ENCODE measurements at regions not wholly inside any gene's neighbourhood (a gene's known extent, or its start where the extent isn't known, plus 50 kb on each side); places are given as distances from the start of the nearest gene placed in this dataset.

DNA sequence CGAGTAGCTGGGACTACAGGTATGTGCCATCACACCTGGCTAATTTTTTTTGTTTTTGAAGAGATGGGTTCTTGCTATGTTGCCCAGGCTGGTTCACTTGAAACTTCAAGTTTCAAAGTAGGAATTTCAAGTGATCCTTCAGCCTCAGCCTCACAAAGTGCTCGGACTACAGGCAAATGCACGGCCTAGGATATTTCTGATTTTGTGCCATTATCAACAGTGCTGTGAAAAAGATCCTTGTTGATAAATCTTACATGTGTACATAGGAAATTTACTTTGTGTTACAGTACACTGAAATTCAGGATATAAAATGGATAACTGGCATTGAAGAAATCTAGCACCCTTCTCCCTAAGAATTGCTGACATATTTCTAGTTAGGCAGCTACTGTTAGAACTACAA, 184.6 kb upstream of the PRDM1 start:
- no peak for DNase-seq

DNA sequence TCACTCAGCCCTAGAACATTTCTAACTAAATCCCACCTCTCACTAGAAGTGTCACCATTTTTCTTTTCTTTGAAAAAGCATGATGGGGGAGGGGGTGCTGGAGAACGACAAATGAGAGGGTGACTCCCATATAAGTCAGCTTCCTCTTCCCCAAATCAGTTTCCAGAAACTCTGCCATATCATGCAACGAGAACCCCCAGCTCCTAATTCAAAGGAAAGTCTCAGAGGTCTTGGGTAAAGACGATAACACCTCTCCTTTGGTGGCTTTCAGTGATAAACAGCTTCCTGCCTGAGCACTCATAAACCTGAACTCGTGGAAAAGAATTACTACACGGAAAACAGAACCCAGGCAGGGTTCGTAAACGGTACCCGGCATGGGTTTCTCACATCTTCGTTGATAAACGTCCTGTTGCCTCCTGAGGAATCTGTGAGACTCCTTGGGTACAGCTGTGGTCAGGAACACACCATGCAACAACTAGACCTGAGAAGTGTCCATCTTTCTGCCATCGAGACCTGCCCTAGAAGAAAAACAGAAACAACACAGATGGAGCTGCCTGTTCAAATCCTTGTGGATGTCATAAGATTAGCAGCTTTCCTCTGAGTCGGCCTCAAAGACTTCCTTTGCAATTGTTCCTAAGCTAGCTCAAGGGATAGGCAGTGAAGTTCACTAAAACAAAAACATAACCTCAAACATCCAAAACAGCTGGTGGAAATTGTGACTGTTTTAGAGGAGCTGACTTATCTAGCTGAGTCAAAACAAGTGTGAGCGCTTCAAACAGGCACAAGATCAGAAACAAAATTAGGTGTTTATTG, 185.8 kb upstream of the PRDM1 start:
- DNase-seq = no peak

DNA sequence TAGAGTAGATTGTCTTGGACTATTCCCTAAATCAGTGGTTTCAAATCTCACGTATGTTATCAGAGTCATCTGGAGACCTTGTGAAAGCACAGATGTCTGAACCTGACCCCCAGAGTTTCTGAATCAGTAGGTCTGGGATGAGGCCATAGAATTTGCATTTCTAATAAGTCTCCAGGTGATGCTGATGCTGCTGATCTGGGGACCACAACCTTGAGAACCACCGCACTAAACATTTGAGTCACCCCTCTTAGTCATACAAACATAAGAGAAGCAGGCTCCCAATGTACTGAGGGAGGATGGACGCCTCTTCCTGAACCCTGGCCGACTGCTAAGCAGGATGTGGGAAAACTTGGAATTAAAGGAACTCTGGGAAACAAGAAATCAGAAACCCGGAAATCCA, 187.8 kb upstream of the PRDM1 start:
- no peak for DNase-seq

DNA sequence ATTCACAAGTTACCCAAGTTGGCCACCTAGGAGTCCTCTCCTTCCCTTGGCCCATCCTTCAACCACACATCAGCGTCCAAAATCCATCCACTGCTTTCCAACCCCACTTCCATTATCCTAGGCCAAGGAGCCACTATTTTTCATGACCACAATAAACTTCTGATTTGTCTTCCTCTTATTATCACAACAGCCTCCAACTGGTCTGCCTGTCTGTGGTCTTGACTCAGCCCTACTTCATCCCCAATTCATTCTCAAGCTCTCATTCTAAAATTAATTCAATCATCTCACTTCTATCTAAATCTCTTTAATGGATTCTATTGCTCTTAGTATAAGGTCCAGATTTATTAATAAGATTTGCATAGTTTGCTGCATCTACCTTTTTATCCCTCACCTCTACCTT, 189.0 kb upstream of the PRDM1 start:
- DNase-seq = no peak

DNA sequence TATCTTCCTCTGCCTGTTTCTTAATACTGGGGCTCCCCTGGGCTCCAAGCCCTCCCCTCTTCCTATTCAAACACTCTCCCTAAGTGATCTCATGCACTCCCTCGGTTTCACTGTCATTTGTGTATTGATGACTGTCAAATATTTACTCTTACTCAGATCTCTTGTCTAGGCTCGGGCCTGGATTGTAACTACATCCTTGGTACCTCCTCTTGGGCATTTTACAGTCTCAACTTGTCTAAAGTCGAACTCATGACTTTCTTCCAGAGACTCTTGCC, 189.4 kb upstream of the PRDM1 start:
- no peak for DNase-seq

DNA sequence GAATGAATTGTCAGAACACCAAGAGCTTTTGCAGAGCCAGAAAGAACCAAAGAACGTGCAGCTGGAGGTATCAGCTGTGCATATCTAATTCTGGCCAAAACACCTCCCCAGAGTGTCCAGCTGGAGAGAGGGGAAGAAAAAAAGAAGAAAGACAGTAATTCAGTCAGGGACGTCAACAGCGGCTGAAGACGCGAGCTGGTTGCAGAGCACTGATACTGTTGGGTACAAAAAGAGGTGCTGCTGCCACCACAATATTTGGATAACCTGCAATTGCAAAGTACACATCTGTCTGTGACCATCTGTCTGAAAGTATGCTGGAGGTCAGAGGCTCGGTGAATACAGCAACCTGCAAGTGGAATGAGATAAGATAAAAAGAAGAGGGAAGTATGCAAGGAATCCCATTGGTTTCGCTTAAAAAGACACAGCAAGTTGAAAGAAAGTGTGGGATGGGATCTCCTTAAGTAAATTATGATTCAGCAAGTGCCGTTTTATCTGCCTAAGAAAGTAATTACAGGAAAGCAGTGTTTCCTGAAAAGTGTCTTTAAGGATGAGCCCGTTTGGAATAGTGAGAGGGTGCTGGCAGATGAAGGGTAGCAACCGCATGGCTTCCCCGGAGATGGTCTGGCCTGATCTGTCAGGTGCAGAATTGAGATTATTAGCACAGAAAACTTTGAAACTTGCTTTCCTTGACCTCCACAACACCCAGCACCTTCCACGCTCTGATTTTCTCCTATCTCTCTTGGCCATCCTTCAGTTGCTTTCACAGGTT, 189.9 kb upstream of the PRDM1 start:
- no peak for DNase-seq

DNA sequence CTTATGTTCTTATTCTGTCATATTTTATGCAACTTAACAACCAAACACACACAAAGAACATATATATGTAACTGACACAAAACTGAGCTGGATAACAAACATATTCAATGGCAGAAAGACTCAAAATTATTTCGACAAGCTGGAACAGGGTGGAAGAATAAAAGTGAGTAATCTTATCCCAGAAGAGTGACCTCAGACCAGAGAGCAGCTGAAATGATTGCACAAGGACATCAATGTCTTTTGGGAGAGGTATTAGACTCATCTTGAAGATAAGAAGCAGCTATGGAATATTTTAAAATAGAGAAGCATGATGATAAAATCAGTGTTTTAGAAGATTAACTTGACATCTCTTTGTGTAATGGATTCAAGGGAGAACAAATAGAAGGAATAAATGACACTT, 191.6 kb upstream of the PRDM1 start:
- no peak for DNase-seq

DNA sequence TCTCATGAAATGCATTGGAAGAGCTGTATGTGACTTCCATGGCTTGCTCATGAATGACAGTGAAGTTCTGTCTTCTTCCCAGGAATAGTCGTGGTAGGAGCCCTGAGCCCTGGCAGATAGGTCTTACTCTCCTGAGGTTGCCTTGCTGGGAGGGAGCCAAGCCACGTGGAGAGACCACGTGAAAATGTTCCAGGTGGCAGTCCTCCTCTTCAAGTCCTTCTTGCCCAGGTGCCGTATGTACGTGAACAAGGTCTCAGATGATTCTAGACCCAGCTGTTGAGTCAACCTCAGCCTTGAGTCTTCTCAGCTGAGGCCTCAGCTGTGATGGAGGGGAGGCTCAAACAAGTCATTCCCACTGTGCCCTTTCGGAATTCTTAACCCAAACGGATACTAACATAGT, 192.4 kb upstream of the PRDM1 start:
- no peak for DNase-seq

DNA sequence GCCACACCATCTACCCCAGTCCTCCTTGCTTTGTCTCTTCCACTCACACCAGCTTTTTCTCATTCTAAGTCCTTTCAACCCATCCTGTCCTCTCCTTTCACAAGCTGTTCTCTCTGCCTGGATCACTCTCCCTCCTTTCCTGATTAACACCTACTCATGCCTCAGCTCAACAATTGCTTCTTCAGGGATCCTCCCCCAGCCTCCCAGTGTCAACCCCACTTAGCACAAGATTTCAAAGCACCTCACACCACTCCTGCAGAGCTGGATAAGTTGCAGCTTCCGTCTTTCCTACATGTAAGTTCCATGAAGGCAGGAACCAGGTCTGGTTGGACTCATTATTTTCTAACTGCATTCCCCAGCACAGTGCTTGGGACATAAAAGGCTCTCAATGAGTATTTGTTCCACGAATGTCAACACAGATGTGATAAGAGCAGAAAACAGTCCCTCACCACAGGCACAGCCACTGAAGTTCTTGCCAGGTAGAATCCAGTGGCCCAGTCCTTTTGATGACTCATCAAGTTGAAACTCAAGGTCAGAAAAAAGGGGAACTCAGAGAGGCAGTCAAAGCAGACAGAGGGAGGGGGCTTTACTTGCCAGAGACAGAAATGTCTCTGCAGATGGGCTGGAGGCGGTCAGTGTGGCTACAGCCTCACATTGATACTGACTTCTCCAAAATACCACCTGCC, 193.4 kb upstream of the PRDM1 start:
- no peak for DNase-seq

DNA sequence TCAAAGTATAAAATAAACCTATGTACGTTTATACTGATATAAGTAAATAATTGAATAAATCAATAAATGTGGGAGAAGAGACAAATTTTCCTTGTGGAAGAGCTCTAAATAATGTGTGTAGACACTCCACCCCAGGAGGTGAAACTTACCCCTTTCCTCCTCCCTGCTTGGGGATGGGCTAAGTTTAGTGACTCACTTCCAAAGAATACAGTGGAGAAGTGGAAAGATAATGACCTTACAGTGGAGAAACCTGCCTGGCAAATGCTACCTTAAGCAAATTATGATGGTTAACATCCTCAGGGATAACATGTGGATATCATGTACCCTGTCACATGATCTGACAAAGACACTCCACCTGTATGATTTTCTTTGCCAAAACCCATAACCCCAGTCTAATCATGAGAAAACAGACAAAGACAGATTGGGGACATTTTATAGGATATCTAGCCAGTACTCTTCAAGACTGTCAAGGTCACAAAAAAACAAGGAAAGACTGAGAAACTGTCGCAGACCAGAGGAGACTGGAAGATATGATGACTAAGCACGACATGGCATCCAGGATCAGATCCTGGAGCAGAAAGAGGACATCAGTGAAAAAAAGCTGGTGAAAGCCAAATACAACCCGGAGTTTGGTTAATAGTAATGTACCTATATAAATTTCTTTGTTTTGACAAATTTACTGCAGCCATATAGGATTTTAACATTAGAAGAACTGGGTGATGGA, 195.5 kb upstream of the PRDM1 start:
- DNase-seq = no peak

DNA sequence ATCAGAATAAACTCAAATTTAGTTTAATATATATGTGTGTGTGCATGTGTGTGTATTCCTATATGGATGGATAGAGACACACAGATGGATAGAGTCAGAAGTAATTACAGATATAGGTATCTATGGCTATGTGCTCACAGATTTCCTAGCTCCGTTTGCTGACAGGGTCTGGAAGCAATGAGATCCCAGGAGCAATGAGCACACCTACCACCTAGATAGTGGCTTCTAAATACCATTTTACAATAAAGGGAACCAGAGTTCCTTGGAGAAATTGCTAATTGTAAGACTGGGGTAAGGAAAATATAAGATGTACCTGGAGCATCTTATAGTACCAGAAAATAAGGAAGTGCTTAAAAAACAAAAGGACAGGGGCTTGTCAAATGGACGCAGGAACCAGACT, 196.2 kb upstream of the PRDM1 start:
- no peak for DNase-seq

DNA sequence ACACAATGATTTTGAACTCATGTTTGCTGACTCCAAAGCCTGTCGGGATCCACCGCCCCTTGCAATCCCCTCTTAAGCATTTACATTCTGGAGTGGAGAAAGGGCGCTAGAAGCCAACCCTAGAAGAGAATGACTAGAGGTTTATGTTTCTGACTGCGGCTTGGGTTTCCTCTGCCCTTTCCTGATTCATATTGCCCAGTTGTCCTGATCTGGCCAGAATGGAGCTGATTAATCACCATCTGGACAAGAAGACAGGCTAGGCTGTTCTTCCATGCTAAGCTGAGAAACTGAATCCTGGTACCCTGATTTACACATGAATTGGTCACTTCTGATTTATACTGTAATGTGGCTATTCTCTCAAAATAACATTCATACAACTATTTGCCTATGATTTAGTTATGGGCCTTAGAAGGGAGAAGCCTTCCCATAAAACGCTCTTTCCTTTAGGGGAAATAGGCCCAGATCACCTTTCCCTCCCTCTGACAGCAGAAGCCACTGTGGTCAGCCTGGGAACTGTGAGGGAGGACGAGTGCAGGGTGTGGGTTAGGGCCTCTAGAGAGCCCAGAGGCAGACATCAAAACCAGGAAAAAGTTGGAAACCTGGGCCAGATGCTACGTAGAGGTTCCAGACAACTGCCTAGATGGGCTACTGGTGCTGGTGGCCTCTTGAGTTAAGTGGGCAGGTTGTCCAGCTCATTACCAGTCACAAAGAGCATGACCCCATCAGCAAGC, 199.2 kb upstream of the PRDM1 start:
- DNase-seq = no peak

DNA sequence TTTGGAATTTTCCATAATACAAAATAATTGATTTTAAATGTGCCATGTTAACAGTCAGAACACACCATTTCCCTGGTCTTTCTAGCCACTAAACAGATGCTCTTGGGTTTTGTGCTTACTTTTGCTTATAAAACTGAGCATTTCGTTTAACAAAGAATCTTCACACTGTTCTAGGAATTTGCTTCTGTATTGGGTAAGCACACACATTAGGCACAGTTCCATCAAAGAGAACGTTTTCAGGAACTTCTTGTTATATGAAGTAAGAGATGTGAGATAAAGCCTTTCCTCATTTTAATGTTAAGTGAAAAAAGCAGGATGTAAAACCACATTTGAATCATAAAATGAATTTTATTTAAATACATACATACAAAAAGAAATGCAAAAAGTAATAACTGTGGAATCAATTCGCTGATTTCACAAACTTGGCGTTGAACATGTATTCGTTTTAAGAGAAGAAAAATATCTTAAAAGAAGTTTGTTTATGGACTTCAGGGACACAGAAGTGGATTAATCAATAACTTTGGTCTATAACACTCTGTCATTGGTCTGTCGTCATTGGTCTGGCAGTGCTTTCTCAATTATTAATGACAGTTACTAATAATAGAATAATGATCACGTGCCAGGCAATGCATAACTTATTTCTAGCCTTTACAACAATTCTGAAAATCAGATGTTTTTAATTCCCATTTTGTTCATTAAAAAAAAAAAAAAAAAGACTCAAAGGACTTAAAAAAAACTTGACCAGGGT, 199.9 kb upstream of the PRDM1 start:
- no peak for DNase-seq

DNA sequence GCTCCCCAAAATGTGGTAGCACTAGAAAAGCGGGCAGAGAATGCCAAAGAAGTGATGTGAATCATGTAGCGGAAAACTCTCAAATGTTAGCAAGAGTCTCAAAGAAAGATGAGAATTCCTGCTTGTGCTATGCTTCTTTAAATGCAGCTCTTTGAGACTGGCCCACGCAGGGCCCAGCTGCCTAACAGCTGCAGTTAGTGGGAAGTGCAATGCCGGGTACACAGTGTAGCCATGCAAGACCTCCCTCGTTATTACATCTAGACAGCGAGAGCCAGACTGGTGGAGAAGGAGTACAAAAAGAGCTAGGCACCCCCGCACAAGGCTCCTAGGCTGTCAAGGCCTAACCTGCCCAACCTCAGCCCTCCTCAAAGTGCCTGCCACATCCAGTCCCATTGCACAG, 201.7 kb upstream of the PRDM1 start:
- DNase-seq = no peak

DNA sequence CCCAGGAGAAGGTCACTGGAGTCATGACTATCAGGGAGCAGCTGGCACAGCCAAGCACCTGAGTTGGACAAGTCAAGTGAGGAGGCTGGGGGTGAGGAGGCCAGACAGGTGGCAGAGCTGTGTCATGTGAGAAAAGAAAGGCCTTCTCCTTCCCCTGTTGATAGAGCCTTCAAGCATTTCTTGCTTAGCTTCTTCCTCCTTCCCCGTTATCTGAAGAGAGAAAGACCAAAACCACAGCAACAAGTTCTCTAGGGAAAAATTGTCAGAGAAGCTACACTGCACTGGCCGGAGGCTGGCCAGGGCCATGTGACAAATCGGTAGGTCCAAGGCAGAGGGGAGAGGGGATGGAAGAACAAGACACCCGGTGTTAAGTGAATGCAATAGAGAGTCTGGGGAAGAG, 202.1 kb upstream of the PRDM1 start:
- DNase-seq = no peak

DNA sequence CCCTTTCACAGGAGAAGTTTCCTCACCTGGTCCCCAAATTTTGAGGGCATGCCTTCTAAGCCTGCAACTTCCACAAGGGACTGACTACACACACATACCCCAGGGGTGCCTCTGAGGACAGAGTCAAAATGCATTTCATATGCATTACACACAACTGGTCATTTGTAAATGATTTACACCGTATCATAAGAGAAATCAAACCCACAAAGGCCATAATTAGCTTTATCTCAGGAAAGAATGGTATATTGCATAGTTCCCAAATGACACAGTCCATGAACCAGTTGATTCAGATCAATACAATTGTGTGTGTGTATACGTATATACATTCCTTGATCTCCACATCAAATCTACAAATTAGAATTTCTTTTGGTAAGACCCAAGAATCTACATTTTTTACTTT, 203.3 kb upstream of the PRDM1 start:
- DNase-seq = no peak

DNA sequence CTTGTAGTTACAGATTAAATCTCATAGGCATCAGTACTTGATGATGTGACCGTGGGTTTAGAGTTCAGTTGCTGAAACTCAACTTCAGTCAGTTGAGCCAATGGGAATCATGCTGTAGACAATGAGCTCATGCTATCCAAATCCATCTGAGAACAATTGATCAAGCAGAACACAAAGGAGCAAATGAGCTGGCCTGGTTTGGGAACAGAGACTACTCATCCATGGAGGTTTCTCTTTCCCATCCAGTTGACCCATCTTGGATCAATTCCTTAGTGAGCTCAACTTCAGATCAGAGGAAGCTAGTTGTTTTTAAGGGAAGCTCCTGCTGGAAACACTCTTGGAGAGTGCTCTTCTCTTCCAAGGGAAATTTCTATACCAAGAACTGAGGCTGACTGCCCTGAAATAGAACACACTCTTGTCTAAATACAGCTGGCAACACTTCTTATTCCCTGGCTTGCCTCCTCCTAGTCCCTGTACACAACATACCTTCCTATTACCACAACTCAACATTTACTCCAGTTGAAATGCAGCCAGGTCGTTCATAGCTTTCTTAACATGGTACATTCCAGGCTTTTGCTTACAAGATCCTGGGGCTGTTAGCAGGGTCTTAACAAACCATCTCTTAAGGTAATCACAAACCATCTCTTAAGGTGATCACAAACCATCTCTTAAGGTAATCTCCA, 203.9 kb upstream of the PRDM1 start:
- no peak for DNase-seq

DNA sequence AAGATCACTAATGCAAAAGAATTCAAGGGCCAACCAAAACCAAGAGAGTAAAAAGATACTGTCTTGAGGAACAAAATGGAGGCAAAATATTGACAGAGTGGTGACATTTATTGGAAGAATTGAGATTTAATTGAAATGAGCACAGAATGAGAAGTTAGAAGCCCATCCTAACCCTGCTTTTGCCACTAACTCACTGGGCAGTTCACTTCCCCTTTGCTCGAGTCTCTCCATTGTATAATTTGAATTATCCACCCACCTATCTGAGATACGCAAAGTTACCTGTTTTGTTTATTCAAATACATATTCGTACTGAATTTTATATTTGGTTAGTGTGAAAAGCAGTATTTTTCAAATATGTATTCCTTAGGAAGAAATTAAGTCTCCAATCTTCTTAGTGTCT, 204.5 kb upstream of the PRDM1 start:
- DNase-seq = no peak

DNA sequence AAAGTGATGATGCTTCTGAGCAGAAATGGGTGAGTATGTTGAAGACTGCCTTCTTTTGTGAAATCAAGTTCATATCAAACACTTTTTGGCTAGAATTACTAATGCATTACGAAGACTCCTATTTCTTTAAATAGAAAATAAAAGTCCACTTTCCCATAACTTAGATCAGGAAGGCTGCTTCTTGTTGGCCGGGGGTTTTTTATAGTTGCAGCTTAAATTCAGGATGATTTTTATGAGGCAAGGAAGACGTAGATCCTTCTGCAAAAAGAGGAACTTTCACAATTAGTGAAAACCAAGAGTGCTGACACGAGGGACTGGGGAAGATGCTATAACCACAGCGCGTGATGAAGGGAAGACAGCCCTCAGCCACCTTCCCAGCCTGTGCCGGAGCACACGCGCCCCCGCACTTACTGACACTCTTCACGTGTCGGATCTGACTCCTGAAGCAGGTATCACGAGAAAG, 206.1 kb upstream of the PRDM1 start:
- peak; percentile 15 for DNase-seq

DNA sequence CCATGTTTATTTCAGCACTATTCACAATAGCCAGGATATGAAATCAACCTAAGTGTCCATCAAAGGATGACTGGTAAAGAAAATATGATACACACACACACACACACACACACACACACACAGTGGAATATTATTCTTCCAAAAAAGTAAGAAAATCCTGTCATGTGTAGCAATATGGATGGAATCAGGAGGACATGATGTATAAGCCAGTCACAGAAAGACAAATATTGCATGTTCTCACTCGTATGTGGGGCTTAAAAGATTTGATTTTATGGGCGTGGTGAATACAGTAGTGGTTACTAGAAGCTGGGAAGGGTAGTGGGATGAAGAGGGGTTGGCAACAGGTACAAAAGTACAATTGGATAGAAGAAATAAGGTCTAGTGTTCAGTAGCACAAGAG, 207.0 kb upstream of the PRDM1 start:
- no peak for DNase-seq

DNA sequence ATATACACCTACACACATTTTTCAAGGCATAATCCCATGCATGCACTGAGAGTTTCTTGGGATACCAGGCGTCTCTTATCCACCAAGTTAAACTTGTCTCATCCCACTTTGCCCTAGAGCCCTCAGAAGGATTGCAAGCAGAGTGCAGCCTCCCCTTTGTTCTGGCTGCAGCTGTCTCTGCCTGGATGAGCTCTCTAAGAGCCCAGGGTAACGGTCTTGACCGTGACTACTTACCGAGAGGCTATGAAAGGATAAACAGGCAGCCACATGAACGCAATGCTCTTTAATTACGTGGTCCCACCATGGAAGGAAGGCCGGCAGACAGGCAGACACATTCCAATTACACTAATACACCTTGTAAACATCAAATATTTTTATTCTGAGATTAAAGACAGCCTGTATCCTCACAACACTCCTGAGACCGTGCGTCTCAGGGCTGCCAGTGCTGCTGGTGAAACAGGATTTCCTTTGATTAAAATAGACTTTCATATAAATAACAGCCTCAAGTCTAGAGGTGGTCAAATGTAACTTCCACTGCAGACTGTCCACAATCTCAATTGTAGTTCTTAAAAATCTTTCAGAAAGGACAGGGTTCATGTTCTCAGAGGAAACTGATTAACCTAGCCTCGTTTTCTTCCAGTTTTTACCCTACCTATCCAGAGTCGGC, 210.0 kb upstream of the PRDM1 start:
- no peak for DNase-seq
